ENCODE measurements at regions not wholly inside any gene's neighbourhood (a gene's known extent, or its start where the extent isn't known, plus 50 kb on each side); places are given as distances from the start of the nearest gene placed in this dataset.

DNA sequence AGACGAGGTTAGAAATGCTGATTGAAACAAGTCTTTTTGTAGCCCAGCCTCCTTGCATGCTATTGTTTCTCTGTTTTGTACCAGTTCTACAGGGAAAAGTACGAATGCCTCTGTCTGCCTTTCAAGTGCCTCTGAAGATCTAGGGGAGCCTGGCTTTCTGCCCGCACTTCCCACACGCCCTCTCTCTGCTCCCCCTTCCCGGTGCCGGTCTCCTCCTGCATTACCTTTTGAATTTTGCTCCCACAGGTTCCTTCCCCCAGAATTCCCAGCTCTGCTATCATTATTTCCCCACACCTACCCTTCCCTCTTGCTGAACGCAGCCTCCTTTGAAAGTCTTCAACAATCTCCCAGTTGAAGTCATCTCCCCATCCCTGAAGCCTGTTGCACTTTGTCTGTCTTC, 689.7 kb downstream of the BCL11B start:
- TF ChIP-seq SUZ12 (IDR thresholded peaks at IDR 0.05; ENCODE audit: extremely low read depth, insufficient read depth, insufficient read length) (no peak), YY1 (IDR thresholded peaks at IDR 0.05; ENCODE audit: insufficient read depth, insufficient read length) (no peak)
